ENCODE measurements at regions not wholly inside any gene's neighbourhood (a gene's known extent, or its start where the extent isn't known, plus 50 kb on each side); places are given as distances from the start of the nearest gene placed in this dataset.

- DNase-seq (ENCODE audit: low read depth), result no peak
Measured at GRCh38 chr1:239263801-239264200, 122.6 kb upstream of the CHRM3 start.

GRCh38 chr1:239262538-239262937 lies 123.8 kb upstream of the CHRM3 start:
- no peak for DNase-seq (ENCODE audit: low read depth)

GRCh38 chr1:239261521-239261920 lies 124.8 kb upstream of the CHRM3 start:
- DNase-seq (ENCODE audit: low read depth), result no peak

GRCh38 chr1:239260842-239261241 lies 125.5 kb upstream of the CHRM3 start:
- no peak for DNase-seq (ENCODE audit: low read depth)

DNA sequence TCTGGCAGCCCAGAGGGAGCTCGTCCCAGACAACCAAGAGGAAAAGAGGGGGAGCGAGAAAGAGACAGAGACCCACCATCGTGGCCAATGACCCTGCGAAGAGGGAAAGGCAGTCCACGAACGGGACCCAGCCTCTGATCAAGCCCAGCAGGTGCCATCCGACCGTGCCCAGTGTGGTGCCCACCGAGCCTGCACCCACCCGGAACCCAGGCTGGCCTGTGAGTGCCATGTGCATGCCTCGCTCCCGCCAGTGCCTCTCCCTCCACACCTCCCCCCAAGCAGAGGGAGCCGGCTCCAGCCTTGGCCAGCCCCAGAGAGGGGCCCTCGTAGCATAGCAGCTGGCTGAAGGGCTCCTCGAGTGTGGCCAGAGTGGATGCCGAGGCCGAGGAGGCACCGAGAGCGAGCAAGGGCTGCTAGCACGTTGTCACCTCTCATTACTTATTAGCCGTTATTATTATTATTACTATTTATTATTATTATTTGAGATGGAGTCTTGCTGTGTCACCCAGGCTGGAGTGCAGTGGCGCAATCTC lies 130.7 kb upstream of the CHRM3 start:
- DNase-seq (ENCODE audit: low read depth), result no peak

DNA sequence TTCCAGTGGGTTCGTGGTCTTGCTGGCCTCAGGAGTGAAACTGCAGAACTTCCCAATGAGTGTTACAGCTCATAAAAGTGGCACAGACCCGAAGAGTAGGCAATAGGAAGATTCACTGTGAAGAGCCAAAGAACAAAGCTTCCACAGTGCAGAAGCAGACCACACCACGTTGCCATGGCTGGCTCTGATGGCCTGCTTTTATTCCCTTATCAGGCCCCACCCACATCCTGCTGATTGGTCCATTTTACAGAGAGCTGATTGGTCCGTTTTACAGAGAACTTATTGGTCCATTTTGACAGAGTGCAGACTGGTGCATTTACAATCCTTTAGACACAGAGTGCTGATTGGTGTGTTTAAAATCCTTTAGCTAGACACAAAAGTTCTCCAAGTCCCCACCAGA lies 131.4 kb upstream of the CHRM3 start:
- DNase-seq (ENCODE audit: low read depth), result no peak

- no peak for DNase-seq (ENCODE audit: low read depth)
Measured at GRCh38 chr1:239253032-239253431, 133.3 kb upstream of the CHRM3 start.

- no peak for DNase-seq (ENCODE audit: low read depth)
Measured at GRCh38 chr1:239250353-239251035, 135.9 kb upstream of the CHRM3 start.

DNA sequence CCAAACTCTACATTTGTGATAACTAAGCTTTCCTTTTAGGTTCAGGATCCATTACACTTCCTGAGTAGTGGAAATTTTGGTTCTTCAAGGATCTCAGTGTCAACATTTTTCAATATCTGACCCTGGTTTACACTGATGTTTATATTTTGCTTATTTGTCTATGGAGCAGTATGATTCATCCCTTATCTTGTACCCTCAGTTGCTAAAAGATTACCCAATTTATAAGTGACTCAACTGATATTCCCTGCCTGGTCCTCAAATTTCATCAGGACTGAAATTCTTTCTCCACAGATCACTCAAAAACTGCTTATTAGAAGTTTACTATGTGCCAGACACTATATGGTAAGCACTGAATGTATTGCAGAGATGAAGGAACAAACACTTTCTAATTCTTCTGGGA lies 139.1 kb upstream of the CHRM3 start:
- DNase-seq (ENCODE audit: low read depth), result no peak

DNA sequence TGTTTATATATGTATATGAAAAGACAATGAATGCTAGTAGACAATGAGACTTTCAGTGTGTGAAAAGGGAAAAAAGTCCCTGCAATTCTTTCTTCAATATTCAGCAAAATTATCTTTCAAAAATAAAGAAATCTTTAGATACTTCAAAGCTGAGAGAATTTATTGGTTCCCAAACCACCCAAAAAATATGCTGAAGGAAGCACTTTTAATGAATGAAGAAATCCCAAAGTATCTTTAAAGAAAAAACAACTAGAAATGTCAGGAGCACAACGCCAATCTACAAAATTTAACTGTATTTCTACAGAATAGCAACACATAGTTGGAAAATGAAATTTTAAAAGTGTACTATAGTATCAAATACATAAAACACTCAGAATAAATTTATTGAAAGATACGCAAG lies 142.3 kb upstream of the CHRM3 start:
- no peak for DNase-seq (ENCODE audit: low read depth)

DNA sequence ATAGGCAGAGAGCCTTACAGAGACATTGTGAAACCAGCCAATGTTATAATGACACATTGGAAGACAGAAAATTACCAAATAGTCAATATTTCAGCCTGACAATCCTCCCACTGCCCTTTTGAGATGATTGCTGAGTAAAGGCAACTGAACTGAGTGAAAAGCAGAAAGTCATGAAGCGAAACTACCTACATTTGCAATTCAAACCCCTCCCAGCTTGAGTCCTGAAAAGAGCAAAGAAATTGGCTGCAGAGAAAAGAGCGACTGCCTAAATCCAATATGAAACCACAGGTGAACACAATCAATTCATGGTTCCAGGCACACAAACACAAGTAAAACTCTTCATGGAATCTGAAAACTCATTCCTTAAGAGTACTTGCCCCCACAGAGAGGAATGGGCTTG lies 143.4 kb upstream of the CHRM3 start:
- no peak for DNase-seq (ENCODE audit: low read depth)

- no peak for DNase-seq (ENCODE audit: low read depth)
Measured at GRCh38 chr1:239242404-239242803, 144.0 kb upstream of the CHRM3 start.

DNA sequence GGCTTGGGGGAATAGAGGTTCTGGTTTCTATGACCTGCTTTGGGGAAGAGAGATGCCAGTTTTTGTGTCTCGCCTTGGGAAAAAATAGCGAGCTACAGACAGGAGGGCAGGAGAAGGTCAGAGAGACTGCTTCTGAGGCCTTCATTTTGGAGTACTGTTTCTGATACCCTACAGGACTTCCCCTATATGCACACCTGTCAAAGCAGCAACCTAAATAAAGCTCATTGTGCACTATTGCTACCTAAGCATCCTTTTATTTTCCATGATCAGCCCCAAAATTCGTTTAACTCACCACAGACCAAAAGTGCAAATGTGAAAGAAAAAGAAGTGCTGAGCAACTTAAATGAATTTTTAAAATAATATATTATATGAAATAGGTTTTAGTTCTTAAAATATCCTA lies 145.6 kb upstream of the CHRM3 start:
- no peak for DNase-seq (ENCODE audit: low read depth)

- DNase-seq (ENCODE audit: low read depth), result no peak
Measured at GRCh38 chr1:239239529-239239928, 146.8 kb upstream of the CHRM3 start.

DNA sequence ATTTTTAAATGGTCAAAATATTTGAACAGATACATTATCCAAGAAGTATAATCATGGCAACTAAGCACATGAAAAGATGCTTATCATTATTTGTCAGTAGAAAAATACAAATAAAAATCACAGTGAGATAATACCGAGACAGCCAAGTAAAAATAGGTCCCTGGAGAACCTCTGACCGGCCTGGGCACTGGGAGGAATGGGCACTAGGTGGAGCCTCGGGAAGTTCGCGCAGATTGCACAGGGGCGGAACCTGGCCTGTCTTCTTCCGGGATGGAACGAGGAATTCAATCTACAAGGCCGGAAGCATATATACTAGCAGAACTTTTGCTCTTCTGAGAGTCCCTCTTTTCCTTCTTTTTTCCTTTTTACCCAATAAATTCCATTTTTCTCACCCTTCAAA lies 148.5 kb upstream of the CHRM3 start:
- no peak for DNase-seq (ENCODE audit: low read depth)

- DNase-seq (ENCODE audit: low read depth), result no peak
Measured at GRCh38 chr1:239233626-239234025, 152.7 kb upstream of the CHRM3 start.

DNA sequence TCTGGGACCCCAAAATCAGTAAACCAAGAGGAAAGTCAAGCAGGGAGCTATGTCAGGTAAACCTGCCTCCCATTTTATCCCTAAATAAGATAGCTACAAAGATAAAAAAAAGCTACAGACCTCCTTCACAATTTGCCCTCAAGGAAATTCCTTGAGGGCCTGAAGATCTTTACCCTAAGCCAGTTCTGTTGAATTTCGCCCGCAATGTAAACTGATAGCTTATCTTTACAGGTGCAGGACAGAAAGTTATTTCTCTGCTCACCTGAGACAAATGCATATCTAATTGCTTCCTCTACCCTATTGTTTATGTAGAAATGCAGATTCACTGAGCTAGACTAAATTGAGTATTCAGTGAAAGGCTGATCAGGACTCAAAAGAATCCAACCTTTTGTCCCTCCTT lies 153.4 kb upstream of the CHRM3 start:
- no peak for DNase-seq (ENCODE audit: low read depth)

GRCh38 chr1:239228451-239228850 lies 157.9 kb upstream of the CHRM3 start:
- no peak for DNase-seq (ENCODE audit: low read depth)

- DNase-seq (ENCODE audit: low read depth), result no peak
Measured at GRCh38 chr1:239225396-239225795, 161.0 kb upstream of the CHRM3 start.

- DNase-seq (ENCODE audit: low read depth), result no peak
Measured at GRCh38 chr1:239224100-239224499, 162.3 kb upstream of the CHRM3 start.

DNA sequence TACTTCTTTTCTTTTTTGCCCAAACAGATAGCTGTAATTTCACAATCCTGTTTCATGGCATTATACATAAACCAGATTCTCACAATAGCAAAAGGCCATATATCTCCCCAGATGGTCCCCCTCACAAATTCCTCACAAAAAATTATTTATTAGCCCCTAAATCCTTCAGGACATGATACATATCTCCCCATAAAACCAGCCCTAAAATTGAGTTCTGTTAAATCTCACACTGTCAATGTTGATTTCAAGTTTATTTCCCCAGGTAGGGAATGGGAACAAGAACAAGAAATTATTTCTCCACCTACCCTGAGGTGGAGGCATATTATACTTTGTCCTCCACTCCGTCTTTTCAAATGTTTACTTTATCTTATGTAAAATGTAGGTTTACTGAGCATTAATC lies 163.4 kb upstream of the CHRM3 start:
- DNase-seq (ENCODE audit: low read depth), result no peak

DNA sequence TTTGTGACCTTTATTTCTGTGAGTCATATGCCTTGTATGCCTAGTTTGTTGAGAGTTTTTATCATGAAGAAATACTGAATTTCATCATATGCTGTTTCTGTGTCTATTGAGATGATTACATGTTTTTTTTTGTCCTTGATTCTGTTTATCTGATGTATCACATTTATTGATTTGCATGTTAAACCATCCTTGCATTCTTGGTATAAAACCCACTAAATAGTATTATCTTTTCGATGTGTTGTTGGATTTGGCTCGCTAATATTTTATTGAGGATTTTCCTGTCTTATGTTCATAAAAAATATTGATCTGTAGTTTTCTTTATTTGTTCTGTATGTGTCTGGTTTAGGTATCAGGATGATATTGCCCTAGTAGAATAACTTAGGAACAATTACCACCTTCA lies 164.7 kb upstream of the CHRM3 start:
- DNase-seq (ENCODE audit: low read depth), result no peak

GRCh38 chr1:239219679-239220078 lies 166.7 kb upstream of the CHRM3 start:
- no peak for DNase-seq (ENCODE audit: low read depth)

- DNase-seq (ENCODE audit: low read depth), result no peak
Measured at GRCh38 chr1:239218301-239218700, 168.1 kb upstream of the CHRM3 start.

All from T follicular helper cell (primary cell).